H1 (cell line): ENCODE measurements at regions not wholly inside any gene's neighbourhood (a gene's known extent, or its start where the extent isn't known, plus 50 kb on each side); places are given as distances from the start of the nearest gene placed in this dataset.

Experiments
- HDAC2 ChIP-seq, 2 experiments: fragments of 300-600 bp in 1 of 2; sonication (generic) in 1 of 2; IDR thresholded peaks; 2 replicates each; pipeline ENCODE4 v1.6.1; 2011 to 2012; ENCODE audit warnings: low read depth in 2 of 2, low read length in 2 of 2, mild to moderate bottlenecking in 2 of 2, moderate library complexity in 2 of 2, borderline replicate concordance in 1 of 2, inconsistent platforms in 1 of 2
- SUZ12 ChIP-seq: fragments of 200-600 bp; sonication (generic); IDR thresholded peaks from 2 replicates; pipeline ENCODE4 v1.6.1; 2012; ENCODE audit warnings: mild to moderate bottlenecking, inconsistent platforms, low read length, moderate library complexity, mixed read lengths

- no peak for TF ChIP-seq SUZ12
- TF ChIP-seq HDAC2 (IDR thresholded peaks at IDR 0.05; ENCODE audit: borderline replicate concordance in 1 of 2, low read depth in 2 of 2, low read length in 2 of 2) = no peak
Measured at GRCh38 chr1:244955661-244956060, 91.3 kb upstream of the HNRNPU start (continued).
